ENCODE measurements at regions not wholly inside any gene's neighbourhood (a gene's known extent, or its start where the extent isn't known, plus 50 kb on each side); places are given as distances from the start of the nearest gene placed in this dataset.

GRCh38 chr2:71876542-71877451 is 270.9 kb downstream of the CYP26B1 start:
- TF ChIP-seq, protein P1, sequence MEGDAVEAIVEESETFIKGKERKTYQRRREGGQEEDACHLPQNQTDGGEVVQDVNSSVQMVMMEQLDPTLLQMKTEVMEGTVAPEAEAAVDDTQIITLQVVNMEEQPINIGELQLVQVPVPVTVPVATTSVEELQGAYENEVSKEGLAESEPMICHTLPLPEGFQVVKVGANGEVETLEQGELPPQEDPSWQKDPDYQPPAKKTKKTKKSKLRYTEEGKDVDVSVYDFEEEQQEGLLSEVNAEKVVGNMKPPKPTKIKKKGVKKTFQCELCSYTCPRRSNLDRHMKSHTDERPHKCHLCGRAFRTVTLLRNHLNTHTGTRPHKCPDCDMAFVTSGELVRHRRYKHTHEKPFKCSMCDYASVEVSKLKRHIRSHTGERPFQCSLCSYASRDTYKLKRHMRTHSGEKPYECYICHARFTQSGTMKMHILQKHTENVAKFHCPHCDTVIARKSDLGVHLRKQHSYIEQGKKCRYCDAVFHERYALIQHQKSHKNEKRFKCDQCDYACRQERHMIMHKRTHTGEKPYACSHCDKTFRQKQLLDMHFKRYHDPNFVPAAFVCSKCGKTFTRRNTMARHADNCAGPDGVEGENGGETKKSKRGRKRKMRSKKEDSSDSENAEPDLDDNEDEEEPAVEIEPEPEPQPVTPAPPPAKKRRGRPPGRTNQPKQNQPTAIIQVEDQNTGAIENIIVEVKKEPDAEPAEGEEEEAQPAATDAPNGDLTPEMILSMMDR (IDR thresholded peaks at IDR 0.05; ENCODE audit: borderline replicate concordance, control extremely low read depth, extremely low read depth, insufficient read depth, missing control alignments) = no peak
- in situ Hi-C loops (cut with MboI; ENCODE audit: low sequenced_read_pairs, unreplicated experiment) = no loop called here
- no peak for DNase-seq (ENCODE audit: low spot score)

- TF ChIP-seq, protein P1 (IDR thresholded peaks at IDR 0.05; ENCODE audit: borderline replicate concordance, control extremely low read depth, extremely low read depth, insufficient read depth, missing control alignments) = no peak
- in situ Hi-C loops (cut with MboI; ENCODE audit: low sequenced_read_pairs, unreplicated experiment) = no loop called here
- DNase-seq (ENCODE audit: low spot score) = no peak
Measured at GRCh38 chr2:71872466-71873051, 275.1 kb downstream of the CYP26B1 start.

DNA sequence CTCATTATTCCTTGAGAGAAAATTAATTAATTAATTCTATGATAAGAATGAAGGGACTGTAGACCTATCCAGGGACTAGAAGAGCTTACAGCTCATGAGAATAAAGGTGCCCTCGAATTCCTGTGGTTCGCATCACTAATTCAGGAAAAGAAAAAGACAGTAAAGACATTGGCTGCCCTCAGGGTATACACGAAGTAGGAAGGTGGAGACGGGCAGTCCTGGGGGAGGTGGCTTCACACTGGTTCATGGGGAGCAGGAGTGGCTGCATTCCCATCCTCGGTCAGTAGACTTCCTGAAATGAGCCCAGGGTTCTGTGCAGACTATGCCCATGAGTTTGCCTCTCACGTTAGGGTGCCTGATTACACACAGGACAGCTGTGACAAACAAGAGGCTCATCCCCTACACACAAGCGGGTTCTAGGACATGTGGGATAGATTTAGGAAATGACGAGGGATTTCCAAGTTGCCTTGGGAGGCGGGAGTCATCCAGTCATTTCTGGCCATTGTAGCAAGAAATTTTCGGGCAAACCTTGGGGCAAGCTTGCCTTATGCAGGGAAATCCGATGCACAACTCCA is 282.2 kb downstream of the CYP26B1 start:
- no peak for DNase-seq (ENCODE audit: low spot score)
- TF ChIP-seq, protein P1 (IDR thresholded peaks at IDR 0.05; ENCODE audit: borderline replicate concordance, control extremely low read depth, extremely low read depth, insufficient read depth, missing control alignments) = no peak
- in situ Hi-C loops (cut with MboI; ENCODE audit: low sequenced_read_pairs, unreplicated experiment) = no loop called here

- no peak for DNase-seq (ENCODE audit: low spot score)
- TF ChIP-seq, protein P1 (IDR thresholded peaks at IDR 0.05; ENCODE audit: borderline replicate concordance, control extremely low read depth, extremely low read depth, insufficient read depth, missing control alignments) = no peak
- in situ Hi-C loops (cut with MboI; ENCODE audit: low sequenced_read_pairs, unreplicated experiment) = no loop called here
Measured at GRCh38 chr2:71864085-71864484, 283.6 kb downstream of the CYP26B1 start.

GRCh38 chr2:71863396-71863795 is 284.3 kb downstream of the CYP26B1 start:
- TF ChIP-seq, protein P1 (IDR thresholded peaks at IDR 0.05; ENCODE audit: borderline replicate concordance, control extremely low read depth, extremely low read depth, insufficient read depth, missing control alignments) = no peak
- DNase-seq (ENCODE audit: low spot score) = no peak
- in situ Hi-C loops (cut with MboI; ENCODE audit: low sequenced_read_pairs, unreplicated experiment) = no loop called here

DNA sequence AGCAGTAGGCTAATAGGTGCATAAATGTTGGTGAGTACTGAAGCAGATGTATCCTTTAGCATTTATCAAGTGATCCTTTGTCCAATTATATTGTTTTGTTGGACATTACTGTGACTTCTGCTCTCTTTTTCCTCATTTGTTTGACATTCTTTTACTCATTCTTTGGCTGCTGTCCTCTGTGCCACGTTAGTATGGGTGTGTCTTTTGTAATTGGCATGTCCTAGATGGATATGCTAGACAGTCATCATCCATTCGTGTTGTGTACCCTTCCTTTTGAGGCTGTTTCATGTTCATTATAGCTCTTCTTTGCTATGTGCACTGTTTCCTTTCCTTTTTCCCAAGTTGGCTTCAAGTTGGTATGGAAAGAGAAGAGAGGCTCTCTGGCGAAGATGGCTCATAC is 284.7 kb downstream of the CYP26B1 start:
- DNase-seq (ENCODE audit: low spot score) = no peak

More for the DNA sequence above, 284.7 kb downstream of the CYP26B1 start:
- TF ChIP-seq, protein P1 (IDR thresholded peaks at IDR 0.05; ENCODE audit: borderline replicate concordance, control extremely low read depth, extremely low read depth, insufficient read depth, missing control alignments) = no peak
- in situ Hi-C loops (cut with MboI; ENCODE audit: low sequenced_read_pairs, unreplicated experiment) = no loop called here

All from GM13976 (cell line).